Activated naive CD4-positive, alpha-beta T cell treated with anti-CD3 and anti-CD28 coated beads, Interleukin-2, amount 50 U/mL, for 16 hours (primary cell): ENCODE measurements at regions not wholly inside any gene's neighbourhood (a gene's known extent, or its start where the extent isn't known, plus 50 kb on each side); places are given as distances from the start of the nearest gene placed in this dataset.

Experiments used
- DNase-seq: peaks from one replicate; pipeline ENCODE4 v3.0.0-alpha.2; 2020

- DNase-seq, result no peak
These were observed 239.9 kb upstream of the ZNF32 start for GRCh38 chr10:43888586-43888985.

GRCh38 chr10:43885842-43886241 lies 237.2 kb upstream of the ZNF32 start:
- no peak for DNase-seq

- DNase-seq, result no peak
These were observed 236.6 kb upstream of the ZNF32 start for GRCh38 chr10:43885252-43885651.

GRCh38 chr10:43884501-43885105 lies 235.9 kb upstream of the ZNF32 start:
- no peak for DNase-seq

DNA sequence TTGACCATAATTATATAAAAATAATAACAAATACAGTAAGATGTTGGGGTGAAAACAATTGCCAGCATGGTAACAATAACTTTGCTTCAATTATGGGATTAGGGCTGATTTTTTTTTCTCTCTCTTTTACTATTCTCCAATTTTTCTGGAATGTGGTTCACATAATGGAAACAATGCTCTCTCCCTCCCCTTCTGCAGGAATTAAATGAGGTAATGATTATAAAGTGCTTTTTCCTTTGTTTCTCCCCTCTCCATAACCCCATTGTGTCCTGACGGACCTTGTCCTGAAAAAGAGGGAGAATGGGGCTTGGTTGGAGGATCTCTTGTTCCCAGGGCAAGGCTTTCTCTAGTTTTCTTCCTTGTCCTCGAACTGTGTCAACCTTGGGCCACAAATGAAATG lies 234.0 kb upstream of the ZNF32 start:
- no peak for DNase-seq

DNA sequence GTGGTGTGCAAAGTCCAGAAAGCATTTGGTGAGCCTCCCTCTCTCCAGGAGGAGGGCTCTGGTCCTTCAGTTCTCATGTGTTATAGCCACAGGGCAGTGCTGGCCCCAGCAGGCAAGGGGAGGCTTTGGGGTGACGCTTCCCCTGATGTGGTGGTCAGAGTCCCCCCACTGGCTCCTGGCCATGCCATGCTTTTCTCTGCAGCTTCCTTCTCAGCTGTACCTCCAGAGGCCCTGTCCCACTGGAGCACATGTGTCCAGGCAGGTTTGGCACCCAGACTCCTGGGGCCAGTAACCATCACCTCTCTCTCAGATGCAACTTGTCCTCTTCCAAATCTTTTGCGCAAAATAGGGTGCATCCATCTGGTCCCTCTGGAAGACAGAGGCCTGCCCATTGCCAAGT lies 233.0 kb upstream of the ZNF32 start:
- DNase-seq, result no peak

DNA sequence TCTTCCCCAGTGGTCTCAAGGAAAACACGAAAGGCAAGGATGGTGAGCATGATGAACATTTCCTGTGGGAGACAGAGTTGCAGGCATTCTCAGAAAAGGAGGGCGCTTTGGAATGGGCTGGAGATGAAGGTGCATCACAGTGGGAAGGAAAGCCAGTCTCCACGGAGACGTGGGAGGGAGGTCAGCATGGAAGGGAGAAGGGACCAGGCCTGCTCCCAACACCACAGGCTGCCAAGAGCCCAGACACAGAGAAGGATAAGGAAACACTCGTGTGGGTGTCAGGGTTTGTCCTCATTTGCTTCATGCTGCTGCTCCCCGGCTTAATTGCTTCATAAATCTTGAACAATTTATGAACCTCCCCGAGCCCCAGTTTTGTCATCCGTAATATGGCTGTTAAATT lies 231.5 kb upstream of the ZNF32 start:
- no peak for DNase-seq

DNA sequence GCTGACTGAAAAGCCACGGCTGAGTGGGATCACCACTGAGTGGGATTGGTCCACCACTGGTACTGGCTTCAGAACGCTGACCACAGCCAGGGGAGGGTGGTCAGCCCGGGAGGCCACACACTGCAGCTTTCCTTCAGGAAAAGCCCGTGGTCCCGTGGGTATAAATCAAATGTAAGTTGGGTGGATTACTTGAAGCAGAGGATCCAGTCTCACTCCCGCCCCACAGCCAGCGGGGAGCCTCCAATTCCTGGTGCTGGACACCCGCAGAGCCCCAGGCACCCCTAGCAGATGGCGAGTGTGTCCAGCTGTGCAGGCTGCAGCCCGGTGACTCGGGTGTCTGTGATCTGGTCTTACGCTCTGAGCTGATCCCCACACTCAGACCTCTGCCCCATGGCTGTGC lies 231.1 kb upstream of the ZNF32 start:
- no peak for DNase-seq

GRCh38 chr10:43879162-43879561 lies 230.5 kb upstream of the ZNF32 start:
- DNase-seq, result no peak

DNA sequence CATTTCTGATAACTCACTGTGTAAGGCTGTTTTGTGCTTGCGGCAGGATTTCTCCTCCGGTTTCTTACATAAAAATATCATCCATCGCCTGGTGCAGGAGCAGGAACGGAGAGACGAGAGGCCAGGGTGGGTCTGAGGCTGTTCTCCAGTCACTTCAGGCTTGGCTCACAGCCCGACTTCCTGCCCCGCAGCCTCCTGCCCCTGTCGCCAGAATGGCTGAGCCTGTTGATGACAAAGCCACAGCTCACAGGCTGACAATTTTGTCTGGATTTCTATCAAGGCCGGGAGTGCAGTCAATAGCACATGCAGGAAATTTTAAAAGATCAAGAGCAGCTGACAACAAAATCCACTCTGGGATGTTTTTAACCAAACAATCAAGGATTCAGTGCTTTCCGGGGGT lies 229.7 kb upstream of the ZNF32 start:
- DNase-seq, result no peak

DNA sequence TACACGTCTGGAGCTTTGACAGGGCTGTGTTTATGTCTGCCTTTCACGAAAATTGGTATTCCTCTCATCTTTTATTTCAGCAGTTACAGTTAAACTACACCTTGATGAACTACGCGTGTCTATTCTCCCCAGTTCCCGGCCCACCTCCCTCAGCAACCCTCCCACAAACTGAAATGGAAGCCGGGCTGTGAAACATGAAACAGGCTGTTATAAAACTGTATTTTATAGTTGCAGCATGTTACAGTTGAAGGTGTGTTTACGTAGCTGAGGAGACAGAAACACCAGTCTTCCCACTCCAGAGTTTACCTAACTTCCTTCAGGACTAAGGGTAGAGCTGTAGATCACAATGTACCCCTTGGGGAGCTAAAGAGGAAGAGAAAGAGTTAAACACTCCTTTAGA lies 228.3 kb upstream of the ZNF32 start:
- no peak for DNase-seq

DNA sequence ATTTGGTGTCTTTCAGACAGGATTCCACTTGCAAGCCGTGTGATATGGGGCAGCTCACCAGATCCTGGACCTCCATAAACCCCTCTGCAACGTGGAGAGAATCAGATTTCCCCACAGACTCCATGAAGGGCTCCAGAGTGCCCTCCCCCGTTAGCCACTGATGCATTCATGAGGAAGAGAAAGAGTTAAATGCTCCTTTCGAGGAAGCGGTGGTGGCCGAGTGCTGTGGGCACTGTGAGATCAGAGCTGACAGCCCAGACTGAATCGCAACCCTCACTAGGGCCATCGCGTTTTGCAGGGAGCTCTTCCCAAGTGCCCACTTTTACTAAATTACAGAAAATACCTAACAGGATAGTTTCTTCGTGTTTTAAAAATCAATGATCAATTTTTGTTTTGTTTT lies 226.3 kb upstream of the ZNF32 start:
- DNase-seq, result no peak

GRCh38 chr10:43873717-43874116 lies 225.0 kb upstream of the ZNF32 start:
- no peak for DNase-seq

DNA sequence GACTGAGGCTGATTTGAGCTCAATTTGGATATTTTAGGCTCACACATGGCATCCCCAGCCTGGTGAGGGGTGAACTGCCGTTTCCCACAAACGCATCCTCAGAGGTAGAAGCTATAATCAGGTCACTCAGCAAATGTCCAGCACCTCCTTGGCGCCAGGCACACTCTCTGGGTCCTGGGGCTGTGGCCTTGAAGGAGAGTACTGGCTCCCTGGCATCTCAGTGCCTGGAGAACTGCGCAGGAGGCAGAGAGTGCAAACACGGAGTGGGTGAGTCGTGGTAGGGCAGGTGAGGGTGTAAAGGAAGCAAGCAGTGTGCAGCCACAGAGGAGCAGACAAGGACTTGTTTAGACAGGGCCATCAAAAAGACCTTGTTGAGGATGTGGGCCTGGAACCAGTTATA lies 224.0 kb upstream of the ZNF32 start:
- DNase-seq, result no peak

- DNase-seq, result no peak
These were observed 222.9 kb upstream of the ZNF32 start for GRCh38 chr10:43871545-43871944.

DNA sequence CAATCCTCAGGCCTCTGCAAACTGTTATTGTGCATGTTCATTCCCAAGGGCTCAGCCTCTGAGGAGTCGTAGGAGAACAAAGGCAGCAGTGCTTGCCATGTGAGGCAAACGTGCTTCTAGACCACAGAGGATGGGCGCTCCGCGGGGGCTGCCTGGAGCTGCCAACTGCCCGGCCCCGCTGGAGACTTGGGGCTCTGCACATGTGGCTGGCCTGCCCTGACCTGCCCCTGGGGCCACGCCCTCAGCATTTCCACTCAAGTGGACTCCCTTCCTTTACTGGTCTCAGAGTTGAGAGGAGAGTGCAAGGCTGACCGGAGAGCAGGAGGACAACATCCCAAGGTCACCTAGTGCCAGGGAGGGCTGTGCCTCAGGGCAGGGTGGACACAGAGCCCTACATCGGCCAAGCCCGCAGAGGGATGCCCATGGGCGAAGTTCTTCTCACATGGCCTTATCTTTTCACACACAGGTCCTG lies 222.3 kb upstream of the ZNF32 start:
- DNase-seq, result no peak

DNA sequence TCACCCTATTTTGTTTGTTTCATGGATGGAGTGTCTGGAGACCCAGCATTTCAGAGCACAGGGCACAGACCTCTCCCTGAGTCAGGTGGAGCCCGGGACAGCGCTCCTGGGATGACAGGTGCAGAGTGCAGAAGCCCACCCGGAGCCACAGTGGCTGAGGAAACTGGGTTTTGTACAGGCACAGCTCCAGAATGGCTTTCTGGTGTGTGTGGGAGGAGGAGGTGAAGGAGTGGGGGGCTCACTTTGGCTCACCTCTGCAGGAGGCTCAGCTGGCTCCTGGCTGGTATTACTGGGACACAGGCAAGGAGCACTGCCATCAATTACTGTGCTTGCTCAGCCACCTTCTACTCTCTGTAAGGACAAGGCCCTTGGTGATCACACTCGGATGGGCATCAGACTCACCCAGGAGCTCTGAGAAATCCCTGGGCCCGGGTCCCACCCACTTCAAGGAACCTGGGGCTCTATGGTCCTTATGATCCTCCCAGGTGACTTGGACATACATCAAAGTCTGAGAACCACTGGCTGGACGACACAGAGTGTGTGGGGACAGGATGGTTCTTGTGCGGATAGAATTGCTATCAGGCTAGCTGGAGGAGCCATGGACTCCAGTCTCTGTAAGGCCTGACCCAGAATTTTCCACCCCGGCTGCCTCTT lies 221.1 kb upstream of the ZNF32 start:
- no peak for DNase-seq

DNA sequence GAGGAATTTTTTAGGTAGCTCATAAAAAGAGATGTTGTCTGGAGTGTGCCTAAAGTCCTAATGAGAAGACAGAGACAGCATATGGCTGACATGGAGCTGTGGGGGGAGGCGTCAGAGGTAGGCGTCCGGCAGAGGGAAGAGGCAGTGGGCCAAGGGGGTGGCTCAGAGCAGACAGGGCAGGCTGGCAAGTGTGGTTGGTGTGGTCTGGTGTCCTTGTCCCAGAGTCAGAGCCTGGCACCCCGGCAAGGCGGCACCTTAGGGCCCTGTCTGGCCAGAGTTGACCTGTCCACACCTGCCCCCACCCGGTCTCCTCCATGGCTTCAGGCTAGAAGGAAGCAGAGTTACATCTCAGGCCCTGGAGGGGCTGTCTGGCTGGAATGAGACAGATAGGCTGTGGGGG lies 220.3 kb upstream of the ZNF32 start:
- DNase-seq, result no peak

DNA sequence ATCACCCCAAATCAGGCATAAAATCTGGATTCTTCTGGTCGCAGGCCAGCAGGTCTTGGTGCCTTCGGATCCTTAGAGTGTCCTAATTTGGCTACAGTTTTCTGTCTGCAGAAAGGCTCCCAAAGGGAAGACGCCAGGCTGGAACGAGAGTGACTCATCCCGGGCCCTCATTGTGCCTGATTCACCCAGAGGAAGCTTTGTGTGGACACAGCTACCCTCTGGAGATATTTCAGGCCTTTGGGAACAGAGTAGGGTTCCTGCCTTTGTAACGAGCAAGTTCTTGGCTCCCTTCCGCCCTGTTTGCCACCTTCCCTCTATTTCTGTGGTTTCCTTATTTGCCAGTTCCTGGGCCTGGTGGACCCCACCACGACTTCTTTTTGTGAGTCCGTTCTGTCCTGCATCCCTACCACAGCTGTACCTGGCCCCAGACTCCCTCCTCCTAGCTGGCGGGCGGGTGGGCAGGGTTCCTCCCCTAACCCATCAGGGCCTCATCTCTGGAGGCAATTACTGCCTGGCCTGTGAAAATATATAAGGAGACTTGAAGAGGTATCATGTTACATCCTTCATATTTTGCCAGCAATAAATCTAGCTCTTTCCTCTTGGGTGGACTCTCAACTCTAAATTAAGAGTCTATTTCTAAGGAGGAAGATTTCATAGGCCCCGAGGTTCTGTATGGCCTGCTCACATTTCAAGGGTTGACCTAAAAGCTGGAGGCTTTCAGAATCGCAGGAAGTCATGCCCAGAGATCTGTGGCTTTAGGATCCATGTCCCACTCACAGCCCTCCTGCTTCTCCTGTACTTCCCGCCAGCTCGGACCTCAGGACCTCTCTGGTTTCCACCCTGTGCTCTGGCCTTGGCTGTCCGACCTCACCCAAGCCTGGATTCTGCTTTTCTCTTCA lies 219.2 kb upstream of the ZNF32 start:
- DNase-seq, result no peak

- DNase-seq, result no peak
These were observed 218.4 kb upstream of the ZNF32 start for GRCh38 chr10:43867113-43867512.

- no peak for DNase-seq
These were observed 218.0 kb upstream of the ZNF32 start for GRCh38 chr10:43866712-43867111.

DNA sequence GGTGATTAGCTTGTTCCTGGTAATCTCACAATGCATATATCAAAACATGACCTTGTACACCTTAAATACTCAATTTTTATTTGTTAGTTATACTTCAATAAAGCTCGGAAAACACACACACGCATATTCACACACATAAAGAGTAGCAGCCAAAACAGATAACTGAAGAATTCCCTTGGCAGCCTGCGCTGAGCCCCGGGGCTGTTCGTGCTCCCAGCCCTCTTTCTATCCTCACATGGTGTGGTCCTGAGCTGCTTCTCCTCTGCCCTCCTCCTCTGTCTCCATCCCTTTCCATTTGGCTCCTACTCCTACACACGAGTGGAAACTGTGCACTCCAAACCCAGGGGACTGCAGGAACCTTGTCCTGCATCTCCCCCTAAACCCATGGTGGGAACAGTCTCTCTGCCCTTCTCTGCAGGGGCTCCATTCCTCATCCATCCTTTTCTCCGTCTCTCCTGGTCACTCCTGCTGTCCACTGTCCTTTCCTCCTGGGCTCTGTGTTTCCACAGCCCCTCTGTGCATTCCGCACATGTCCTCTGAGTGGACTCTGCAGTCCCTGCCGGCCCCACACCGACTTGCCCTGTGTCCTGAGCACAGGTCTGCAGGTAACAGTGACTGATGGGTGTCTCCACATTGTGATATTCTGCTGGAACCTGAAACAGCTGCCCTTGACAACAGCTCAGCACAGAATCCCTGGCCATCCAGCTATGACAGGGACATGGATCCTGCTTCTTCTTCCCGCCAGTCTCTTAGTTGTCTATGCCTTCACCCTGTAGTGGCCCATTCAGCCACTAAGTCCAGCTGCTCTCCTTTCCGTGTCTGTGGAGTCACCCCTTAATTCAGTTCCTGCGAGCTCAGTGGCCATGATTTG lies 216.8 kb upstream of the ZNF32 start:
- DNase-seq, result no peak

DNA sequence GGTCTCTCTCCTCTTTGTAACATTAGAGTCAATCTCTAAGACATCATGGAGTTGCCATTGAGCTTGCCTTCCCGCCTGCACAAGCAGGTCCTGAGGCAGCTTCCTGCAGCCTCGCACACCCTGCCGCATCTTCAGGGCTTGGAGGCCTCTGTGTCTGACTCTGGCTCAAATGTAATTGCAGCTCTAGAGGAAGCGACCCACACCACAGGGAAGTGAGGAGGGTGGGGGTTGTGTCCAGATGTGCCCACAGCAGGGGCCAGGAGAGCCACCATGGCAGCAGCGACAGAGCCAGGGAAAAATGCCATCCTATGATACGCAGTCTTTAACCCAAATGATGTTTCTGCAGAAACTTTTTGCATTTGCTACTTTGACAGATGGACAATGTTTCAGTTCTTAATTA lies 216.0 kb upstream of the ZNF32 start:
- no peak for DNase-seq
